ENCODE measurements at regions not wholly inside any gene's neighbourhood (a gene's known extent, or its start where the extent isn't known, plus 50 kb on each side); places are given as distances from the start of the nearest gene placed in this dataset.

DNA sequence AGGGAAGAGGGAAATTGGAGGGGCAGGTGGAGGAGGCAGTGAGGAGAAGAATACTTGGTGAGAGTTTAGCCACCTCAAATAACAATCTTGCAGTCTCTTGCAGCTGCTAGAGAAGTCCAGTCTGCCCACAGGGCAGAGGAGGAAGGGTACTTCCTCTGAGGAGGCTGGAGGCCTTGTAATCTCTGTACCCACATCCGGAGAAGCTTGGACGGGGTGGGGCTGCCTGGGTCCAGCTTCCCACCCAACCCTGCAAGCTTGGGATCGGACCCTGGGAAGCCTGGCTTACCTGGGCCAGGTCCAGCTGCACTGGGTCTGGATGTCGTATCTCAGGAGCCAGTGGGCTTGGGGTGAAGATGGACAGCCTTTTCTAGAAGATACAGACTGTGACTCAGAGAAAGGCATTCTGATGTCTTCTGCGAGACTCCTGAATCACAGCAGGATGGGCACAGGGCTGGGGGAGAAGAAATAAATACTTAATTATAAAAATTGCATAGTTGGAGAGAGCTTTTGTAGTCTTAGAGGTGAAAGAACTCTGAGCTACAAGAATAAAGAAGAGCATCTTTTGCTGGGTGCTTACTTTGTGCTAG is 111.8 kb upstream of the JUN start:
- TF ChIP-seq RAD21 (IDR thresholded peaks at IDR 0.05; ENCODE audit: low read depth) (no peak), REST (IDR thresholded peaks at IDR 0.05; ENCODE audit: low read depth) (no peak), YY1 (IDR thresholded peaks at IDR 0.05; ENCODE audit: low read depth) (no peak), FOXM1 (IDR thresholded peaks at IDR 0.05; ENCODE audit: borderline replicate concordance, low read depth) (no peak), TEAD4 (IDR thresholded peaks at IDR 0.05) (no peak), ZBTB7A (IDR thresholded peaks at IDR 0.05; ENCODE audit: low read depth) (no peak), CEBPB (IDR thresholded peaks at IDR 0.05) (no peak), EP300 (IDR thresholded peaks at IDR 0.05; ENCODE audit: borderline replicate concordance) (no peak), USF1 (IDR thresholded peaks at IDR 0.05) (no peak), EGR1 (IDR thresholded peaks at IDR 0.05) (no peak), TAF1 (IDR thresholded peaks at IDR 0.05; ENCODE audit: low read depth) (no peak), TCF12 (IDR thresholded peaks at IDR 0.05; ENCODE audit: low read depth) (no peak)
- TF ChIP-seq, protein P1, sequence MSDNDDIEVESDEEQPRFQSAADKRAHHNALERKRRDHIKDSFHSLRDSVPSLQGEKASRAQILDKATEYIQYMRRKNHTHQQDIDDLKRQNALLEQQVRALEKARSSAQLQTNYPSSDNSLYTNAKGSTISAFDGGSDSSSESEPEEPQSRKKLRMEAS (IDR thresholded peaks at IDR 0.05), result no peak

All from Ishikawa (cell line).